Activated CD4-positive, alpha-beta T cell treated with anti-CD3 and anti-CD28 coated beads, Interleukin-2, amount 50 U/mL, for 16 hours (primary cell): ENCODE measurements at regions not wholly inside any gene's neighbourhood (a gene's known extent, or its start where the extent isn't known, plus 50 kb on each side); places are given as distances from the start of the nearest gene placed in this dataset.

Source experiments
- DNase-seq: peaks from one replicate; pipeline ENCODE4 v3.0.0-alpha.2; 2020

- DNase-seq: peak; percentile 7
These were observed 65.8 kb upstream of the LEKR1 start for GRCh38 chr3:156760333-156760732.

DNA sequence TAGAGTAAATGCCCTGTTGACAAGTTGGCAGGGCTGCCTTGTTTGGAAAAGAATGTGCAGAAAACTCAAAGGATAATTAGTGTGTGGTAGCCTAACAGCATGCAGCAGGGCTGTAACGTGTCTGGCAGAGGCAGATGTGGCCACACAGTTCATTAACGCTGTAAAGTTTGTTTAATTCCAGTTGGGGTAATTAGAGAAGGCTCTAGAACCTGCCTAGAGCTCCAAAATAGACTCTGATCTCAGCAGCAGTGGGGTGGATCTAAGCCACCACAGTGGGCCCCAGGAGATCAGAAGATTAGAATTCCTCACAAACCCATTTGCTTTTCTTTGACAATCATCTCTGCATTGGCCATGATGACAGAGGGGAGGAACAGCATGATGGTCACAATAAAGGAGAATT, 65.1 kb upstream of the LEKR1 start:
- DNase-seq: no peak

- DNase-seq: no peak
These were observed 64.3 kb upstream of the LEKR1 start for GRCh38 chr3:156761713-156762451.

DNA sequence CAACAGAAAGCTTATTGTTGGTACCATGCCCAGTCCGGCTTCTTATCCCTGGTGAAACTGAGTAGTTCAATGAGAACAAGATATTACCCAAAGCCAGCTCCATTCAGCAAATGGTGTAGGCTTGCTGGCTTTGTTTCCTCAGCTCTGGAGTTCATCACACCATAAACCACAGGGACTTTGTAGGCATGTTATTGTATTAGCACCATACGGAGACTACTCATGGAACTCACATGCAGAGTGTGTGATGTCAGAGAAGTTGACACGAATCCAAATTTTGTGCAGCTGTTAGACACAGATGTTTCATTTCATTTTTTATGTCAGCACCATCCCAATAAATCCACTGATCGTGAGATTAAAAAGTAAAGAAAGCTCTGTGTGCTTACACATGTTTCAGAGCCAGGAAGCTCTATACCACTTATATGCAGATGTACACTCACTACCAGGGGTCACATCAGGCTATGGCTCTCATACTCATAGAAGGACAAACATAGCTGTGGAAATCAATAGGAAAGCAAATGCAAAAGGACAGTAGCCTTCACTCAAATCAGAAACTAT, 63.4 kb upstream of the LEKR1 start:
- no peak for DNase-seq

DNA sequence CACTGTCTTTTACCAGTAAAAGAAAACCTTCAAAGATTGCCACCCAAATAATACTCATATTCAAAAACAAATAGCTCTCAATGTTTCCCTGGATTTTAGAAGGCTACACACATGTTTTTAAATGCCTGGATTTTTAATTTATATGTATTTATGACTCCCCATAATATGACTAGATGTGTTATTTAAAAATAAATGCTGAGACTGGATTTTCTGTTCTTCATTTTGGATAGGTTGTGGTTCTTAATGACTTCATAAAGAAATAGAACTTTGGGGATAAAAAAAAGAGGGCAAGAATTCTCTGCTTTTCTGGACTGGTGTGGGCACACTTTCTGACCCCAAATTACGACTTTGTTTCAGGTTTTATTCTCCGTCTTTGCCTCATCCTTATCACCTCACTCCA, 62.8 kb upstream of the LEKR1 start:
- DNase-seq: no peak

- no peak for DNase-seq
These were observed 62.0 kb upstream of the LEKR1 start for GRCh38 chr3:156763931-156764720.

GRCh38 chr3:156764751-156765150, 61.4 kb upstream of the LEKR1 start:
- no peak for DNase-seq

GRCh38 chr3:156768390-156768789, 57.8 kb upstream of the LEKR1 start:
- DNase-seq: no peak

DNA sequence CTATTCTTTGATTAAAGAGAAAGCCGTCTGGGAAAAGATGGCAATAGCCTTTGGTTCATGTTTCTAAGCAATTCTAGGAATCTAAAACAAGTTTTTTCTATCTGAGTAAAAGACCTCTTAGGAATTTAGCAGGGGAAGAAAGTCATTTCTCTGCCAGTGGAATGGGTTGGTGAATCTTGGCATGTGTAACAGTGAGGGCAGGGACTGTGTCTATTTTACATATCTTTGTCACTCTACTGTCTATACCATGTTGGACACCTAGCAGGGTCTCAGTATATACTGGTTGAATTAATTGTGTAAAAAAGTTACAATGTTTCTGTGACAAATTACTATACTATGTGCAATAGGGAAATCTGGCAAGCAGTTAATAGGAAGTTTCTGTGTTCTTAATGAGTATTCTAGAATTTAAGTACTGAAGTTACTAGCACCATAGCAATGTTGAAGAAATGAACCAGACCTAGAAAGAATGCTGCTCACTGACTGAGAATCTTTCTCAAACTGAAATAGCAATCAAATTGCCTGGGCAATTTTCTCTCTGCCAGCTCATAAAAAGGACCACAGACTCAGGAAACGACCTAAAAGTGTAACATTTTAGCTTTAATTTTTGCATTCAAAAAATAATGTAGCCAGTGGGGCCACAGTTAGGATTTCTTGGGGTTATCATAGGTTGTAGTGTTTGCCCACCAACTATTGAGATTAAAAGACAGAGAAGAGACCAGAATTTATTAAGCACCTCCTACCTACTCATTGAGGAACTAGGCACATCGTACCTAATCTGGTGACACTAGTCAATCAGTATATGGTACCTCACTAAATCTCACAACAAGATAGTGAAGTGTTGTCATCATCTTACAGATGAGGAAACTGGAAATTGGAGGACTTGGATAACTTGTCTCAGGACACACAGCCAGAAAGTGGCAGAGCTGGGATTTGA, 56.2 kb upstream of the LEKR1 start:
- peak; percentile 45 for DNase-seq

GRCh38 chr3:156770699-156771414, 55.3 kb upstream of the LEKR1 start:
- no peak for DNase-seq

- DNase-seq: no peak
These were observed 53.5 kb upstream of the LEKR1 start for GRCh38 chr3:156772588-156773206.

GRCh38 chr3:156776031-156776430, 50.1 kb upstream of the LEKR1 start:
- no peak for DNase-seq
